ENCODE measurements at regions not wholly inside any gene's neighbourhood (a gene's known extent, or its start where the extent isn't known, plus 50 kb on each side); places are given as distances from the start of the nearest gene placed in this dataset.

DNA sequence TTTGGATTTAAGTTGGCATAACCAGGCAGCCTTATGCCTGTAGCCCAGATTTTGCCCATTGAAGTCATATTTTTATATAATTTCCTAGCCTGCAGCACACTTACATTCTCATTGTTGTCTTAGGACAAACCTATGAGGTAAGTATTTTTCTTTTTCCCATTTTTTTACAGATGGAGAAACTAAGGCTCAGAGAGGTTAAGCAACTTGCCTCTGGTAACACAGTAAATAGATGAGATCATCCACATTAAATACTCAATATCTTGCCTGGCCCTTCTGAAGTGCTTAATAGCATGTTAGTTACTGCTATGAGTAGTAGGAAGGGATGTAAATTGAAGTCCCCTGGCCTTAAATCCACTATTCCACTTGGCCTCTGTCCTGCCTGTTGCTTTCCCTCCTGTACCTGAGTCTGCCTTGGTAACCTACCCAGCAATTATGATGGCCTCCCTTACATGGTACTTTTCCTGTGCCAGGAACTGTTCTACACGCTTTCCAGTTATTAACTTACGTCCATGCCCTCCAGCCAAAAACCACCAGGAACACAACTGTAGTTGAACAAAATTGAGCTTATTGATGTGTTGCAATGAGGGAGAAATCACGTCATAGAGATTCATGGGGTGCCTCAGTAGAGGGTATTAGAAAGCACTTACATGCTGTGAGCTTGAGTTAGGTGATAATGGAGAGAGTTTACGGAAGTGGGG lies 111.6 kb upstream of the FGGY start:
- TF ChIP-seq CTCF (IDR thresholded peaks at IDR 0.05; ENCODE audit: poor library complexity) (no peak), EZH2 (IDR thresholded peaks at IDR 0.05; ENCODE audit: borderline replicate concordance) (no peak)

Measured in hepatocyte (in vitro differentiated cells).